Immature natural killer cell (primary cell): ENCODE measurements at regions not wholly inside any gene's neighbourhood (a gene's known extent, or its start where the extent isn't known, plus 50 kb on each side); places are given as distances from the start of the nearest gene placed in this dataset.
"Not testable (repeated sequence)": the region's sequence is repeated elsewhere in the genome, so short reads cannot be mapped to it uniquely, and the experiment has no call there.

Experiments
- DNase-seq, 3 donors: peaks; one replicate each; pipeline ENCODE4 v3.0.0; 2022; ENCODE audit warnings: mixed read lengths in 1 of 3
- H3K27ac Mint-ChIP-seq, 6 donors: one replicate each; pipeline ENCODE4 v1.8.0; 2020; ENCODE audit warnings: mixed read lengths in 6 of 6, mild to moderate bottlenecking in 5 of 6, inconsistent platforms in 4 of 6, moderate library complexity in 3 of 6
- H3K27me3 Mint-ChIP-seq, 3 donors: one replicate each; pipeline ENCODE4 v1.8.0; 2020 to 2021; ENCODE audit warnings: low read depth in 3 of 3, mild to moderate bottlenecking in 3 of 3, mixed read lengths in 3 of 3, moderate library complexity in 3 of 3, inconsistent platforms in 1 of 3
- H3K36me3 Mint-ChIP-seq, 3 donors: one replicate each; pipeline ENCODE4 v1.8.0; 2020; ENCODE audit warnings: mixed read lengths in 3 of 3, inconsistent platforms in 2 of 3, mild to moderate bottlenecking in 2 of 3
- H3K4me1 Mint-ChIP-seq, 2 donors: one replicate each; pipeline ENCODE4 v1.8.0; 2020; ENCODE audit warnings: inconsistent platforms in 2 of 2, mild to moderate bottlenecking in 2 of 2, mixed read lengths in 2 of 2, moderate library complexity in 1 of 2
- H3K4me3 Mint-ChIP-seq, 5 donors: one replicate each; pipeline ENCODE4 v1.8.0; 2020; ENCODE audit warnings: mild to moderate bottlenecking in 5 of 5, mixed read lengths in 5 of 5, inconsistent platforms in 3 of 5, moderate library complexity in 3 of 5
- H3K9me3 Mint-ChIP-seq, 6 donors: one replicate each; pipeline ENCODE4 v1.8.0; 2020; ENCODE audit warnings: mild to moderate bottlenecking in 6 of 6, mixed read lengths in 6 of 6, inconsistent platforms in 4 of 6, moderate library complexity in 3 of 6

DNA sequence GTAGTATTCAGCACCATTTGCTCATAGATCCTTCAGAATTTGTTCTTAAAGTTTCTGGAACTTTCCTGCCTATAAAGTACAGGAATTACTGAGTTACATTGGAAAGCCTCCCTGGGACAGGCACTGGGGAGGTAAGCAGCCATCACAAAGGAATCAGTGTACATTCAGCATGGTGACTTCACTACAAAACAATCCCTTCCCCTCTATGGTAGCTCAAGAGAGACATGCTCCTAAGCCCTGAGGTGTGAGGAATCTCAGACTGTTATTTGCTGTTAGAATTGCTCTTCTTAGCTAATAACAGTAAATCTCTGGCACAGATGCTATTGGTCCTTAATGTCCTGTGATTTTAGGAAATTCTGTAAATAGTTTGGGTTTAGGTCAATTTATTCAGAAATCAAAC is 1898.0 kb upstream of the PCDH7 start:
- Mint-ChIP-seq H3K27ac (no peak overlapping the region), H3K4me3 (no peak overlapping the region), H3K4me1 (no peaks in the 10 kb centered on the region), H3K9me3 (peaks cover 13 to 45% (median 29%) of the 10 kb centered on the region in 6 donors), H3K36me3 (no peaks in the 10 kb centered on the region), H3K27me3 (no peaks in the 10 kb centered on the region)
- no peak for DNase-seq

GRCh38 chr4:28827866-28828265 is 1892.3 kb upstream of the PCDH7 start:
- H3K36me3 Mint-ChIP-seq: no peaks in the 10 kb centered on the region
- DNase-seq: no peak
- H3K9me3 Mint-ChIP-seq: peaks cover 15 to 53% (median 28%) of the 10 kb centered on the region in 6 donors
- H3K4me3 Mint-ChIP-seq: no peak overlapping the region
- no peaks in the 10 kb centered on the region for H3K27me3 Mint-ChIP-seq
- H3K4me1 Mint-ChIP-seq: no peaks in the 10 kb centered on the region
- no peak overlapping the region for H3K27ac Mint-ChIP-seq

- H3K27me3 Mint-ChIP-seq: peaks cover 0 to 3% (median 1%) of the 10 kb centered on the region in 3 donors
- H3K27ac Mint-ChIP-seq: no peak overlapping the region
- H3K9me3 Mint-ChIP-seq: peaks cover 10 to 48% (median 26%) of the 10 kb centered on the region in 6 donors
- peaks cover 0 to 3% (median 0%) of the 10 kb centered on the region in 3 donors for H3K36me3 Mint-ChIP-seq
- H3K4me3 Mint-ChIP-seq: no peak overlapping the region
- no peaks in the 10 kb centered on the region for H3K4me1 Mint-ChIP-seq
- DNase-seq: no peak
Measured at GRCh38 chr4:28831867-28832266, 1888.3 kb upstream of the PCDH7 start.

- H3K36me3 Mint-ChIP-seq: peaks cover 0 to 3% (median 0%) of the 10 kb centered on the region in 3 donors
- no peak overlapping the region for H3K4me3 Mint-ChIP-seq
- H3K27me3 Mint-ChIP-seq: peaks cover 0 to 3% (median 1%) of the 10 kb centered on the region in 3 donors
- H3K4me1 Mint-ChIP-seq: no peaks in the 10 kb centered on the region
- no peak overlapping the region for H3K27ac Mint-ChIP-seq
- no peak for DNase-seq
- H3K9me3 Mint-ChIP-seq: peaks cover 8 to 44% (median 23%) of the 10 kb centered on the region in 6 donors
Measured at GRCh38 chr4:28832444-28832843, 1887.7 kb upstream of the PCDH7 start.

DNA sequence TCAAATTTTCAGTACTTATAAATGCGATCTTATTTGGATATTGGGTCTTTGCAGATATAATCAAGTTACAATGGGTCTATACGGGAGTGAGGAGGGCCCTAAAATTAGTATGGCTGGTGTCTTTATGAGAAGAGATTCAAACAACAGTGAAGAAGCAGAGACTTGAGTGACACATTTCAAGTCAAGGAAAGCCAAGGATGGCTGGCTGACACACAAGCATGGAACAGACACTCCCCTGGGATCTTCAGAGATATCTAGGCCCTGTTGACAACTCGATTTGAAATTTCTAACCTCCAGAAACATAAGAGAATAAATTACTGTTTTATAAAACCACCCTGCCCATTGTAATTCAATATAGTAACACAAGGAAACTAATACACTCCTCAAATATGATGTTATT is 1886.0 kb upstream of the PCDH7 start:
- DNase-seq: no peak
- H3K4me1 Mint-ChIP-seq: no peaks in the 10 kb centered on the region
- peaks cover 0 to 3% (median 1%) of the 10 kb centered on the region in 3 donors for H3K27me3 Mint-ChIP-seq
- H3K9me3 Mint-ChIP-seq: peaks cover 9 to 48% (median 19%) of the 10 kb centered on the region in 6 donors
- peaks cover 0 to 3% (median 0%) of the 10 kb centered on the region in 3 donors for H3K36me3 Mint-ChIP-seq
- H3K4me3 Mint-ChIP-seq: no peak overlapping the region
- no peak overlapping the region for H3K27ac Mint-ChIP-seq

DNA sequence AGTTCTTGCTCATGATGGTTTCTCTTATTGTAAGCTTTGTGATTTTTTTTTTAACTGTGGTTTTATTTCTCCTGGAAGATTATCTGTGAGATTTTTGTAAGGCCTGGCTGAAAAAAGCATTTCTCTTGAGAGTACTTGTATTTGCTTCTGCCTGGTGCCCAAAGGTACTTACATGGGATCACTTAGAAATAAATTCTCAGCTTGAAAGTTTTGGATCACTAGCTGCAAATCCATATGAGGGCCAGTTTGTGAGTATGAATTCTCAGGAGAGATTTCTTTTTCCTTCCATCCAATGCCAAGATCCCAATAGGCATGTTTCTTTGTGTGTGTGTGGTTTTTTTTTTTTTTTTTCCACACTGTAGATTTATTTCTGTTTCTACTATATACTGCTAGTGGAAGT is 1884.7 kb upstream of the PCDH7 start:
- no peak for DNase-seq
- H3K9me3 Mint-ChIP-seq: peaks cover 7 to 49% (median 18%) of the 10 kb centered on the region in 6 donors
- no peak overlapping the region for H3K27ac Mint-ChIP-seq
- no peak overlapping the region for H3K4me3 Mint-ChIP-seq
- H3K27me3 Mint-ChIP-seq: peaks cover 0 to 3% (median 1%) of the 10 kb centered on the region in 3 donors
- H3K4me1 Mint-ChIP-seq: no peaks in the 10 kb centered on the region
- peaks cover 0 to 3% (median 0%) of the 10 kb centered on the region in 3 donors for H3K36me3 Mint-ChIP-seq

- Mint-ChIP-seq H3K27ac (no peak overlapping the region), H3K4me3 (no peak overlapping the region), H3K4me1 (no peaks in the 10 kb centered on the region), H3K9me3 (peaks cover 9 to 51% (median 25%) of the 10 kb centered on the region in 6 donors), H3K36me3 (no peaks in the 10 kb centered on the region), H3K27me3 (peaks cover 0 to 2% (median 0%) of the 10 kb centered on the region in 3 donors)
- DNase-seq: no peak
Measured at GRCh38 chr4:28842271-28842670, 1877.9 kb upstream of the PCDH7 start.

GRCh38 chr4:28845158-28845557 is 1875.0 kb upstream of the PCDH7 start:
- peaks cover 0 to 2% (median 0%) of the 10 kb centered on the region in 3 donors for H3K27me3 Mint-ChIP-seq
- H3K4me3 Mint-ChIP-seq: no peak overlapping the region
- no peaks in the 10 kb centered on the region for H3K36me3 Mint-ChIP-seq
- H3K9me3 Mint-ChIP-seq: peaks cover 16 to 63% (median 32%) of the 10 kb centered on the region in 6 donors
- H3K4me1 Mint-ChIP-seq: no peaks in the 10 kb centered on the region
- H3K27ac Mint-ChIP-seq: no peak overlapping the region
- DNase-seq: no peak

- not testable (repeated sequence) for H3K4me3 Mint-ChIP-seq, DNase-seq, H3K36me3 Mint-ChIP-seq, H3K27me3 Mint-ChIP-seq, H3K4me1 Mint-ChIP-seq, H3K27ac Mint-ChIP-seq
- peaks cover 18 to 53% (median 37%) of the 10 kb centered on the region in 6 donors for H3K9me3 Mint-ChIP-seq
Measured at GRCh38 chr4:28857028-28857427, 1863.1 kb upstream of the PCDH7 start.

DNA sequence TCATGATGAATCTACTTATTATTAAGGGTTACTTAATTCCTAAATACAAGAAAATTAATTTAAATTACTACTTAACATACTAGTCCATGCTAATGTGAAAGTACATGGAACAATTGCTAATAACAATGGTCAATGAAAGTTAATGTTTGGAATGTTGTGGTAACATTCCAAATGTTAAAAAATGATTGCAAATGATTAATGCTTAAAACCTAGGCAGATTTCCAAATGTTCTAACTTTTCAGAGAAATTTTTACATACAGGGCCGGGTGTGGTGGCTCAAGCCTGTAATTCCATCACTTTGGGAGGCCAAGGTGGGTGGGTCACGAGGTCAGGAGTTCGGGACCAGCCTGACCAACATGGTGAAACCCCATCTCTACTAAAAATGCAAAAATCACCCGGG is 1851.3 kb upstream of the PCDH7 start:
- H3K4me1 Mint-ChIP-seq: no peaks in the 10 kb centered on the region
- DNase-seq: no peak
- H3K4me3 Mint-ChIP-seq: no peak overlapping the region
- no peak overlapping the region for H3K27ac Mint-ChIP-seq
- peaks cover 0 to 2% (median 0%) of the 10 kb centered on the region in 3 donors for H3K27me3 Mint-ChIP-seq
- H3K36me3 Mint-ChIP-seq: no peaks in the 10 kb centered on the region
- H3K9me3 Mint-ChIP-seq: peaks cover 8 to 51% (median 22%) of the 10 kb centered on the region in 6 donors

- DNase-seq: no peak
- H3K4me1 Mint-ChIP-seq: no peaks in the 10 kb centered on the region
- H3K9me3 Mint-ChIP-seq: peaks cover 5 to 56% (median 27%) of the 10 kb centered on the region in 6 donors
- H3K27ac Mint-ChIP-seq: no peak overlapping the region
- peaks cover 0 to 3% (median 0%) of the 10 kb centered on the region in 3 donors for H3K27me3 Mint-ChIP-seq
- H3K4me3 Mint-ChIP-seq: no peak overlapping the region
- H3K36me3 Mint-ChIP-seq: peaks cover 0 to 11% (median 0%) of the 10 kb centered on the region in 3 donors
Measured at GRCh38 chr4:28879178-28879577, 1841.0 kb upstream of the PCDH7 start.

- Mint-ChIP-seq H3K27ac (no peak overlapping the region), H3K4me3 (no peak overlapping the region), H3K27me3 (peaks cover 0 to 3% (median 0%) of the 10 kb centered on the region in 3 donors), H3K36me3 (peaks cover 0 to 11% (median 0%) of the 10 kb centered on the region in 3 donors), H3K9me3 (peaks cover 5 to 61% (median 31%) of the 10 kb centered on the region in 6 donors), H3K4me1 (no peaks in the 10 kb centered on the region)
- DNase-seq: no peak
Measured at GRCh38 chr4:28879900-28880299, 1840.3 kb upstream of the PCDH7 start.

GRCh38 chr4:28883211-28883610 is 1837.0 kb upstream of the PCDH7 start:
- H3K27me3 Mint-ChIP-seq: peaks cover 0 to 1% (median 0%) of the 10 kb centered on the region in 3 donors
- peaks cover 5 to 41% (median 18%) of the 10 kb centered on the region in 6 donors for H3K9me3 Mint-ChIP-seq
- H3K4me3 Mint-ChIP-seq: no peak overlapping the region
- DNase-seq: no peak
- peaks cover 0 to 11% (median 0%) of the 10 kb centered on the region in 3 donors for H3K36me3 Mint-ChIP-seq
- H3K27ac Mint-ChIP-seq: no peak overlapping the region
- no peaks in the 10 kb centered on the region for H3K4me1 Mint-ChIP-seq

DNA sequence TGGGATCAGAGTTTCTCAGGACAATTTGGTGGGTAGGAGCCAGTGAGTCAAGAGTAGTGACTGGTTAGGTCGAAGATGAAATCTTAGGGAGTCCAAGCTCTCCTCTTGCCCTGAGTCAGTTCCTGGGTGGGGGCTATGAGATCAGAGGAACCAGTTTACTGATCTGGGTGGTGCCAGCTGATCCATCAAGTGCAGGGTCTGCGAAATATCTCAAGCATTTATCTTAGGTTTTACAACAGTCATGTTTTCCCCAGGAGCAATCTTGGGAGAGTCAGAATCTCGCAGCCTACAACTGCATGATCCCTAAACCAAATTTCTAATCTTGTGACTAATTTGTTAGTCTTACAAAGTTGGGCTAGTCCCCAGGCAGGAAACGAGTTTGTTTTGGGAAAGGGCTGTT is 1833.2 kb upstream of the PCDH7 start:
- H3K36me3 Mint-ChIP-seq: peaks cover 0 to 3% (median 0%) of the 10 kb centered on the region in 3 donors
- no peak overlapping the region for H3K4me3 Mint-ChIP-seq
- H3K9me3 Mint-ChIP-seq: peaks cover 2 to 25% (median 12%) of the 10 kb centered on the region in 6 donors
- no peak overlapping the region for H3K27ac Mint-ChIP-seq
- peaks cover 0 to 2% (median 0%) of the 10 kb centered on the region in 3 donors for H3K27me3 Mint-ChIP-seq
- no peaks in the 10 kb centered on the region for H3K4me1 Mint-ChIP-seq
- DNase-seq: no peak
